ENCODE measurements at regions not wholly inside any gene's neighbourhood (a gene's known extent, or its start where the extent isn't known, plus 50 kb on each side); places are given as distances from the start of the nearest gene placed in this dataset.

GRCh38 chr11:90656171-90656570 lies 433.3 kb upstream of the CHORDC1 start:
- TF ChIP-seq ARID4B (CRISPR knock-in tag; IDR thresholded peaks at IDR 0.05; ENCODE audit: borderline replicate concordance), result no peak
- TF ChIP-seq, protein P1, sequence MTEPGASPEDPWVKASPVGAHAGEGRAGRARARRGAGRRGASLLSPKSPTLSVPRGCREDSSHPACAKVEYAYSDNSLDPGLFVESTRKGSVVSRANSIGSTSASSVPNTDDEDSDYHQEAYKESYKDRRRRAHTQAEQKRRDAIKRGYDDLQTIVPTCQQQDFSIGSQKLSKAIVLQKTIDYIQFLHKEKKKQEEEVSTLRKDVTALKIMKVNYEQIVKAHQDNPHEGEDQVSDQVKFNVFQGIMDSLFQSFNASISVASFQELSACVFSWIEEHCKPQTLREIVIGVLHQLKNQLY (CRISPR knock-in tag; IDR thresholded peaks at IDR 0.05), result no peak
